MV-4-11 (cell line): ENCODE measurements at regions not wholly inside any gene's neighbourhood (a gene's known extent, or its start where the extent isn't known, plus 50 kb on each side); places are given as distances from the start of the nearest gene placed in this dataset.
A peak's percentile ranks its signal among the peaks of the same experiment; 100 is the strongest.

Experiments
- DNase-seq: peaks from one replicate; lab custom pipeline; 2025; lab: John Stamatoyannopoulos, UW

DNA sequence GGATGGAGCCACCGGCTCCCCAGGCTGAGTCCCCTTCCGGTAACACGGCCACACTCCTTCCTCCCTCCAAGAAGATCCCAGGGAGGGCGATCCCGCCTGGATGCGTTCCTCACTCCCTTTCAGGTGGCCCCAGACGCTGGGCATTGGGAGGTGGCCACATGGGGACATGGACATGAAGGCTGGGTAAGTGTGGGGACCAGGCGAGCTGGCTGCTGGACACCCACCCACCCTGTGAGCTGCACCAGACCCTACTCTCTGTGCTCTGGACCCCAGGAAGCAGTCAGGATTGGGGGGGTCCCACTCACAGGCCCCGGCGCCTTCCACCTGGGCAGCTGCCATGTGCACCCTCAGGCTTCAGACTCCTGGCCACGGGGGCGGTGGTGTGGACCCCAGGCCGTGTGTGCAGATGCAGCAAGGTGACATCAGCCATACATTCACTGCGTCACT is 932.8 kb downstream of the BRD1 start:
- no peak for DNase-seq

- DNase-seq = peak; percentile 51
Observed at GRCh38 chr22:48894064-48894671, 933.5 kb downstream of the BRD1 start.

- DNase-seq = no peak
Observed at GRCh38 chr22:48893288-48894063, 934.2 kb downstream of the BRD1 start.

- no peak for DNase-seq
Observed at GRCh38 chr22:48892578-48893287, 934.9 kb downstream of the BRD1 start.

DNA sequence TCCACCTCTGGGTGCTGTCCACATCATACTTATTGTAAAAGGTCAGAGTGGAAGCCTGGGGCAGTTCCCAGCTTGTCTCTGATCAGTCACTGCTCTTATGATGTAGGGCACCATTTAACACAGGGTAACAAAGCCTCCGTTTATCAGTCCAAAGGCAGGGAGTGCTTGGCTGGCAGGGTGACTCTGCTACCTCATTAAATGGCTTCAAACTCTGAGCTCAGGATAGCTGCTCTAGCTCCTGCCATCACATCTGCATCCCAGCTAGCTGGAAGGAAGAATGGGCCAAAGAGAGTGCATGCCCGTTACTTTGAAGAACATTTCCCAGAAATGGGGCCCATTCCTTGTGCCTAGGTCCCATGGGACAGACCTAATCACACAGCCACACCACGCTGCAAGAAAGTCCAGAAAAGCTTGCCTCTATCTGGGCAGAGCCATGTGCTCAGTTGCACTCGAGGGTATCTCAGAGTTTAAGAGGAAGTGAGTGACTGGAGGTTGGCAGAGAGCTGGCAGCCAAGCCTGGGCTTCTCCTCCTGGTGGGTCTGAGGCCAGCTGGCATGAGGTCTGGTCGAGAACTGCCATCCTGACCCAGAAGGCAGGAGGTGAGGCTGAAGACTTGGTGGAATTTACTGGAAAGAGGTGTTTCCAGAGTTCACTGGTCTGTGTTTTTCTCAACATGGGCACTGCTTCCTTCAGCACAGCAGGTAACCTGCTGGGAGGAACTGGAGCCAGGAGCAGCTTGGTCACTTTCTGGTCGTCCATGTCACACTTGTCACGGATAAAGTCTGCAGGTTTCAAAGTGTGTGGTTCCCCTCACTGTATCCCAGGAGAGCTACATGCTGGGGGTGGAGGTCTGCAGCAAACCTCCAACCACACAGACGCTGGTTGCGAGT is 935.7 kb downstream of the BRD1 start:
- no peak for DNase-seq

GRCh38 chr22:48890693-48891554 is 936.7 kb downstream of the BRD1 start:
- DNase-seq = no peak

DNA sequence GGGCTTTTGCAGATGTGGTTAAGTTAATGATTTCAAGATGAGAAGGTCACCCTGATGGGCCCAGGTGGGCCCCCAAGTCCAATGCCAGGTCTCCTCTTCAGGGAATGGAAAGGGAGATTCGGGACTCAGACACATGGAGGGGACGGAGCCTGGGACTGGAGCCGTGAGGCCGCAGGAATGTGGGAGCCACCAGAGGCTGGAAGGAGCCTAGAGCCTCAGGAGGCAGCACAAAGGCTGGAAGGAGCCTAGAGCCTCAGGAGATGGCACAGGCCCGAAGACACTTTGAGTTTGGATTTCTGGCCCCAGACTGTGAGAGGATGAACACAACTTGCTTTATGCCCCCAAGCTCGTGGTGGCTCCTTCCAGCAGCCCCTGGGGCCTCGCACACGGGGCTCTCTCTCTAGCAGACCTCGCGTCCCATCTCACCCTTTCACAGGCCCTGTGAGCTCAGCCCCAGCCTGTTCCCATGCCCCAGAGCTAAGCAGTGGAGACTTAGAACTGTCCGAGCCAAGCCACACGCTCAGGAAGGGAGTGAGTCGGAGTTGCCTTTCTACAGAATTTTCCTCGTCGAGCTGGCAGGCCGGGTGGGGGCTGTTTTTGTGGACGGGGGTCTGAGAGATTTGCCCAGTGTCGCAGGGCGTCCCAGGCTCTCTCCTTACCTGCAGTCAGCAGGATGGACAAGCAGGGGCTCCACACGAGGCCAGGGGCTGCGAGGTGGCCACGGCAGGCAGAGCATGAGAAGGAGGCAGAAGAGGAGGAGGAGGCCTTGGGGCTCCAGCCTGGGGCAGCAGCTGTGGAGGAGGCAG is 937.6 kb downstream of the BRD1 start:
- no peak for DNase-seq

GRCh38 chr22:48889209-48889830 is 938.4 kb downstream of the BRD1 start:
- no peak for DNase-seq

GRCh38 chr22:48888466-48889208 is 939.0 kb downstream of the BRD1 start:
- DNase-seq = no peak

DNA sequence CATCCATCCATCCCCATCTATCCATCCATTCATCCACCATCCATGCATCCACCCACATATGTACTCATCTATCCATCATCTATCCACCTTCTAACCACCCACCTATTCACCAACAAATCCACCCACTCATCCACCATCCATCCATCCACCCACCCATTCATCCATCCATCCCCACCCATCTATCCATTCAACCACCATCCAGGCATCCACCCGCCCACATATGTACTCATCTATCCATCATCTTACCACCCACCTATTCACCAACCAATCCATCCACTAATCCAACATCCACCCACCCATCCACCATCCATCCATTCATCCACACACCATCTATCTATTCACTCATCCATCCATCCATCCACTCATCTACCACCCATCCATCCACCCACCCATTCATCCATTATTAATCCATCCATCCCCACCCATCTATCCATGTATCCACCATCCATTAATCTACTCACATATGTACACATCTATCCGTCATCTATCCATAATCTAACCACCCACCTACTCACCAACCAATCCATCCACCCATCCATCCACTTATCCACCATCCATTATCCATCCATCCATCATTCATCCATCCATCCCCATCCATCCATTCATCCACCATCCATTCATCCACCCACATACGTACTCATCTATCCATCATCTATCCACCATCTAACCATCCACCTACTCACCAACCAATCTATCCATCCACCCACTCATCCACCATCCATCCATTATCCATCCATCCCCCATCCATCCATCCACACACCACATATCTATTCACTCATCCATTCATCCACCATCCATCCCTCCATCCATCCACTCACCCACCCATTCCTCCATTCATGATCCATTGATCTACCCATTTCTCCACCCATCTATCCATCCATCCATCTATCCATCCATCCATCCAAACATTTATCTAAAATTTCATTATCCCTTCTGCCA is 940.0 kb downstream of the BRD1 start:
- DNase-seq = no peak

GRCh38 chr22:48886604-48887393 is 940.9 kb downstream of the BRD1 start:
- DNase-seq = no peak

GRCh38 chr22:48885919-48886305 is 941.8 kb downstream of the BRD1 start:
- DNase-seq = no peak

DNA sequence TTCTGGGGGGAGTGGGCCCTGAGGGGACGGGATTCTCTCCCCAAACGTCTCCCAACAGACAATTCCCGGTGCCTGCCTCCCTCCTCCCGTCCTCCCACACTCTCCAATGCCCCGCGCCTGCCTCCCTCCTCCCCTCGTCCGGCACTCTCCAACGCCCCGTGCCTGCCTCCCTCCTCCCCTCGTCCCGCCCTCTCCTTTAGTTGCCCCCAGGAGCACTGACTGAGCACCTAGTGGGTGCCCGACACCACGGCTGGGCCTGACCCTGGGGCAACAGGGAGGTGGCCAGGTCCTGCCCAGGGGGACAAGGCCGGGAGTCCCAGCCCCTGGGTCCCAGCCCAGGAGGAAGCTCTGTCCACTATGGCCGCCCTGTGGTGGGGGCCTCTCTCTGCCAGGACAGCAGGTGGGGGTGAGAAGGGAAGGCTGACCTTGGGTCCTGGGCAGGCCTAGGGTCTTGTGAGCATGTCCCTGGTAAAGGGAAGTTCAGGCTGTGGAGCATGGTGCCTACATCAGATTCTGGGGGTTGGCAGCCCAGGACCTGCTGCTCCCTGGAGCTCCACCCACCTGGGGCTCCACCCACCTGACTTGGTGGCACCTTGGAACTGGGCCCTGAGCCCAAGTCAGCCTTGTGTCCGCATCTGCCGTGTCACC is 942.3 kb downstream of the BRD1 start:
- DNase-seq = no peak

GRCh38 chr22:48884786-48885185 is 942.9 kb downstream of the BRD1 start:
- DNase-seq = no peak

DNA sequence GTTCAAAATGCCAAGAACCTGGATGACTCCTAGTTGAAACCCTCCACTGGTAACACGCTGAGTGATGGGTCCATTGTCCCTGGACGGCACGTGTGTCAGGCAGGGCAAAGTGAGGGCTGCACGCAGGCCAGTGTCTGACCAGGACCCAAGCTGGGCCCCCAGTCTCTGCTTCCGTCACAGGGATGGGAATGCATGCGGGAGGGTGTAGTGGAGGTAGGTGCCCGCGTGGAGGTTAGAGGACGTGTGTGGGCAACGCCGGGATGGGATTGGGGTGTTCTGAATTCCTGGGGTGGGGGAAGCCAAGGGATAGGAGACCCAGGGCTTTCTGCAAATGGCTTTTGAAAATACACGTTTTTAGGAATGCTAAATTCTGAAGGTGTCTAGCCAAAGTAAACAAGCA is 943.3 kb downstream of the BRD1 start:
- DNase-seq = no peak

DNA sequence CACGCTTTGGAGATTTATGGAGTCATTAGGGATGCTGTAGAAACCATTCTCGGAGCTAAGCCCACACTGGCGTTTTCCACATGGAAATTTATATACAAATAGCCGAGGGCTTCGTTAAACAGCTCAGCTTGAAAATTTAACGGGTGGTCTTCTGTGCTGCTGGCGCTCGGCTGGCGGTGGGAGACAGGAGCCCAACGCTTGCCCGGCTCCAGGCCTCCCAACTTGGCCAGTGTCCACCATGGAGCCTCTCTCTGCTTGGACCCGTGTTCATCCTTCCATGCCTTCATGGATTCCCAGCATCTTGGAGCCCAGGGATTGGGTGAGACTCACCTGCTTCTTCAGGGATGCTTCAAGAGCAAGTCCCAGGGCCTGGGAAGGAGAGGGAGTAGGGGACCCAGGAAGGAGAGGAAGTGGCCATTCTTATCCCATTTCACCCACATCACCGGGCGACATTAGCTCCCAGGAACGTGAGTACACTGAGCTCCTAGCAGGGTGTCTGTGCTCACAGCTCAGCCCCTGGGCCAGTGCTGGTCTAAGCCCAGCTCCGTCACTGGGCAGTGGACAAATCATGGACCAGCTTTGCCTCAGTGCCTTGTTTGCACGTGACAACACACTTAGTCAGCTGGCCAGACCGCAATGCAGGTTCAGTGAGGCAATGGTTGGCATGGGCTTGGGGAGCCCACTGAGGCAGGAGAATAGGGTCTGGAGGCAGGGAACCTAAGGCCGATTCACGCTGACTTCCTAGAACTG is 944.3 kb downstream of the BRD1 start:
- no peak for DNase-seq
